Heart left ventricle (tissue), 13 donors: ENCODE measurements at regions not wholly inside any gene's neighbourhood (a gene's known extent, or its start where the extent isn't known, plus 50 kb on each side); places are given as distances from the start of the nearest gene placed in this dataset.

Source experiments
- CTCF ChIP-seq, 12 donors: fragments of 200-600 bp; sonication (generic) in 4 of 12; IDR thresholded peaks; one replicate each; pipeline versions ENCODE4 v1.5.0 to v1.8.0; 2018 to 2022; ENCODE audit warnings: antibody characterized with exemption in 12 of 12, mild to moderate bottlenecking in 5 of 12
- POLR2A ChIP-seq, 2 donors: fragments of 450-650 bp; IDR thresholded peaks; one replicate each; pipeline ENCODE4 v1.6.1; 2017; ENCODE audit warnings: antibody characterized with exemption in 2 of 2, mild to moderate bottlenecking in 2 of 2, moderate library complexity in 2 of 2
- donor health status: ischemic (EF 13 %, LVEDD 7.1; RV severe dilation, severe dysfunction).
- donor health status: DM: no; HTN: yes; CAD: no.
- donor health status: DM: no; HTN: no; CAD: no.
- donor health status: ischemic (EF 25% LVEDD 6.9; RV normal size, moderate dysfunction).
- donor health status: ischemic (EF 25% LVEDD 5.7; RV mildly dilated, moderate dysfunction).
- donor health status: ischemic (EF 35%, LVEDD 5.7; RV mildly dilated, moderate dysfunction).
- donor health status: nonischemic (EF 11% LVEDD 7.7; RV severe dilation, severe dysfunction).
- donor health status: DM: yes; HTN: yes; CAD: no.
- donor health status: PGD.
- donor health status: ischemic (EF 29% LVEDD 5.4; RV normal size, mild dysfunction).
- donor health status: nonischemic (EF 23%, LVEDD 6.1; RV moderate dilation, normal function).

GRCh38 chr20:20881808-20882207 lies 169.4 kb upstream of the RALGAPA2 start:
- TF ChIP-seq CTCF (IDR thresholded peaks at IDR 0.05) (no peak), POLR2A (IDR thresholded peaks at IDR 0.05) (no peak)
